ENCODE measurements at regions not wholly inside any gene's neighbourhood (a gene's known extent, or its start where the extent isn't known, plus 50 kb on each side); places are given as distances from the start of the nearest gene placed in this dataset.
"Not testable (repeated sequence)": the region's sequence is repeated elsewhere in the genome, so short reads cannot be mapped to it uniquely, and the experiment has no call there.

DNA sequence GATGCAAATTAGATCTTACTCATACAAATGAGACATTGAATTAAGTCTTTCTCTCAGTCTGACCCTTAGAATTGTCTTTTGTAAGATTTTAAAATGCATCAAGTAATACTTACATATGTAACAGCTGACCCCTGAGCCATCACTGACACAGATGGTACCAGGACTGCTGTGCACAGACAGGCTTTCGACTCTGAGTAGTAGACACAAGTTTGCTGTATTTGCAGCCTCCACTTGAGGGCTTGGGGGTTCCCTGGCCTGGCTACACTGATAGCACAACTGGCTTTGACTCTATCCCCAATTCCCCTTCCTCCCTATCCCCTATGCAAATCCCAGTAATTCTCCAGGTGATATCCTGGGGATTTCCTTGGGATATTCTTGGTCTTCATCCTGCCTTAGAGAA, 200.7 kb downstream of the RPIA start:
- no peak for TF ChIP-seq GATA1 (IDR thresholded peaks at IDR 0.05; ENCODE audit: low read depth, low read length)
- TF ChIP-seq POLR2A (IDR thresholded peaks at IDR 0.05; ENCODE audit: low read length): no peak

GRCh38 chr2:88892788-88893187, 201.3 kb downstream of the RPIA start:
- no peak for DNase-seq
- TF ChIP-seq GATA1 (IDR thresholded peaks at IDR 0.05; ENCODE audit: low read depth, low read length): no peak

More for the DNA sequence above, 200.7 kb downstream of the RPIA start:
- no peak for DNase-seq

- no peak for DNase-seq
- TF ChIP-seq POLR2A (IDR thresholded peaks at IDR 0.05; ENCODE audit: low read length): no peak
- TF ChIP-seq GATA1 (IDR thresholded peaks at IDR 0.05; ENCODE audit: low read depth, low read length): no peak
These were observed 205.5 kb downstream of the RPIA start for GRCh38 chr2:88896971-88897370.

DNA sequence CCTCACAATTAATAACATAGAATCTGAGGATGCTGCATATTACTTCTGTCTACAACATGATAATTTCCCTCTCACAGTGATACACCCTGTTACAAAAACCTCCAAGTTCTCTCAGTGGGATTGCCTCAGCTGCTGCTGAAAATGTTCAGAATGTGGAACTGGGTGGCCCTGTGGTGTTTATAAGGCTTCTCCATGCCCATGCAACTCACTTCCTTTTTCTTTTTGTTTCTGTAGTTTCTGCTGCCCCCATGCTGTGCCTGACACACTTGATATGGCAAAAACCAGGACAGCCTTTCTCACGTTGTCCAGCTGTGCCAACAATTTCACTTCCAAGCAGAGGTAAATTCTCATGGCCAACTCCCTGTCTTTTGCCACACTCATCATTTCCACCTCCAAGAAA, 206.2 kb downstream of the RPIA start:
- no peak for DNase-seq
- no peak for TF ChIP-seq GATA1 (IDR thresholded peaks at IDR 0.05; ENCODE audit: low read depth, low read length)
- TF ChIP-seq POLR2A (IDR thresholded peaks at IDR 0.05; ENCODE audit: low read length): no peak

GRCh38 chr2:88903749-88904353, 212.4 kb downstream of the RPIA start:
- no peak for TF ChIP-seq POLR2A (IDR thresholded peaks at IDR 0.05; ENCODE audit: low read length)
- TF ChIP-seq GATA1 (IDR thresholded peaks at IDR 0.05; ENCODE audit: low read depth, low read length): no peak
- peak; percentile 49 to 50 for DNase-seq

DNA sequence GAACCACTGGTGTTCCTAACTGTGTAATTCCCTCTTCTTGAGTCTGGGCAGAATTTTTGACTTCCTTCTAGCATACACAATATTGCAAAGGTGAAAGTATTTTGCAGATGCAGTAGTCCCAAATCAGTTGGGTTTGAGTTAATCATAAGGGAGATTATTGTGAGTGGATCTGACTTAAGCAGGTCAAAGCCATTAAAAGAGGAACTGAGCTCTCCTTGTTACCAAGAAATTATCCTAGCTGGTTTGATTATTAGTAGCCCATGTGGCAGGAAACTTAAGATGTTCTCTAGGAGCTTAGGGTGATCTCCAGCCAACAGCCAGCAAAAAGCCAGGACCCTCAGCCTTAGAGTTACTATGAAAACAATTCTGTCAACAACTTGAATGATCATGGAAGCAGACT, 221.8 kb downstream of the RPIA start:
- TF ChIP-seq GATA1 (IDR thresholded peaks at IDR 0.05; ENCODE audit: low read depth, low read length) (no peak), POLR2A (IDR thresholded peaks at IDR 0.05; ENCODE audit: low read length) (no peak)
- DNase-seq: no peak

DNA sequence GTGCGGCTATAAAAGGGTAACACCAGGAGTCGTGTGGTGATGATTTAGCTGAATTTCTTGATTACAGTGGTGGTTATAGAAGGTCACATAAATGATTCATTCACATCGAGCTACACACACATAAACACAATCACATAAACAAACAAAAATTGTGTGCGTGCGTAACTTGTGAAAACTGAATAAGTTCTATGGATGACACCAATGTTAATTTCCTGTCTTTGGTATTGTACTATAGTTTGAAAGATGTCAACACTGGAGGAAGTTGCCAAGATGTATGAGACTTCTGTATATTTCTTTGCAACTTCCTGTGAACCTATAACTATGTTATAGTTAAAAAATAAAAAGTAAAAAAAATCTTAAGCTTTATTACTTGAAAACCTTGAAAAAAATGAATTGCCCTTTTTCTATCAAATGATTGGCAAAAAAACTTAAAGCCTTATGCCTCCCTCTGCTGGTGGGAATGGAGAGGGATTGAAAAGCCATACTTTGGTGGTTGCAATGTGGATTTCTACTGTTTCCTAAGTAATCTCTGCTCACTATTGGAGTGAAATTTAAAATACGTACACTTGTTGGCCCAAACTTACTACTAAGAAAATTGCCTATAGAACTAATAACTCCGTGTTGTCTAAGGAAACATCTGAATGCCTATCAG, 227.7 kb downstream of the RPIA start:
- peak; percentile 24 to 46 for DNase-seq
- TF ChIP-seq POLR2A (IDR thresholded peaks at IDR 0.05; ENCODE audit: low read length) (no peak), GATA1 (IDR thresholded peaks at IDR 0.05; ENCODE audit: low read depth, low read length) (no peak)

- not testable (repeated sequence) for DNase-seq
These were observed 228.9 kb downstream of the RPIA start for GRCh38 chr2:88920399-88920798.

DNA sequence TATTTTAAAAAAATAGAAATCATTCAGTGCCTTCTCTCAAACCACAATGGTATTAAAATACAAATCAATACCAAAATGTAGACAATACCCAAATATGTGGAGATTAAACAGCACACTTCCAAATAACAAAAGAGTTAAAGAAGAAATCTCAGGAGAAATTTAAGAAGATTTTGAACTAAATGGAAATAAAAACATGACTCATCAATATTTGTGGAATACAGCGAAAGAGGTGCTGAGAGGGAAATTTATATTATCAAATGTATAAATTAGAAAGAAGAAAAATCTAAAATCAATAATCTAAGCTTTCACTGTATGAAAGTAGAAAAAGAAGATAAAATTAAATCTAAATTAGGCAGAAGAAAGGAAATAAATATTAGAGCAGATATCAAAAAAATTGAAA, 233.1 kb downstream of the RPIA start:
- TF ChIP-seq POLR2A (IDR thresholded peaks at IDR 0.05; ENCODE audit: low read length) (no peak), GATA1 (IDR thresholded peaks at IDR 0.05; ENCODE audit: low read depth, low read length) (no peak)
- DNase-seq: no peak

DNA sequence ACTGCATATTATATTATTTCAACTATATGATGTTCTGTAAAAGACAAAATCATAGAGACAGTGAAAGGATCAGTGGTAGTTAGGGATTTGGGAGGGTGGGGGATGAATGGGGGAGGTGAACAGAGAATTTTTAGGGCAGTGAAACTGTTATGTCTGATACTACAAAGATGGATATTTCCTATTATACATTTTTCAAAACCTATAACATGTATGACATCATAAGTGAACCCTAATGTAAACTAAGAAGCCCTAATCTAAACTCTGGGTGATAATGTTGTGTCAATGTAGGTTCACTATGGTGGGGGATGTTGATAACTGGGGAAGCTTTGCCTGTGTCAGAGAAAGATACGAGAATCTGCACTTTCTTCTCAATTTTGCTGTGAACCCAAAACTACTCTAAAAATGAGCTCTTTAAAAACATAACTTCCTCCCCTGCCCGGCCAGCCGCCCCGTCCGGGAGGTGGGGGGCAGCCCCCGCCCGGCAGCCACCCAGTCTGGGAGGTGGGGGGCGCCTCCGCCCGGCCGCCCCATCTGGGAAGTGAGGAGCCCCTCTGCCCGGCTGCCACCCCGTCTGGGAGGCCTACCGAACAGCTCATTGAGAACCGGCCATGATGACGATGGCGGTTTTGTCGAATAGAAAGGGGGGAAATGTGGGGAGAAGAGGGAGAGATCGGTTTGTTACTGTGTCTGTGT, 234.4 kb downstream of the RPIA start:
- TF ChIP-seq GATA1 (IDR thresholded peaks at IDR 0.05; ENCODE audit: low read depth, low read length) (no peak), POLR2A (IDR thresholded peaks at IDR 0.05; ENCODE audit: low read length) (no peak)

DNA sequence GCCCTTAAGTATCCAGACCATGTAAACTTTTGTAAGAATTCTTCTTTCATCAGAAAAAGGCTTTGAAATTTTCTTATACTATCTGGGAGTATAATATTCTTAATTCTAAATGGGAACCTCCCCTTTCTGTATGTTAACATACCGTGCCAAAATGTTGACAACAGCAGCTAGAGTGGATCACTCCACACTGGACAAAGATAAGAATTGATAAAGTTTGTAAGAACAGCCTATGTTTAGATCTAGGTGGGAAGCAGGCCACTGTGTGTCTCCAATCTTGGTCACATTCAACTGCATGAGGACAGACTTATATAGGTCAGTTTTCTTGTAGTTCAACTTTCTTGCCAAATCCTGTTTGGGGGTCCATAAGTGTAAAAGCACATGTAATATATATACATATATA, 235.7 kb downstream of the RPIA start:
- no peak for TF ChIP-seq GATA1 (IDR thresholded peaks at IDR 0.05; ENCODE audit: low read depth, low read length)
- TF ChIP-seq POLR2A (IDR thresholded peaks at IDR 0.05; ENCODE audit: low read length): no peak

More for the DNA sequence above, 234.4 kb downstream of the RPIA start:
- no peak for DNase-seq

DNA sequence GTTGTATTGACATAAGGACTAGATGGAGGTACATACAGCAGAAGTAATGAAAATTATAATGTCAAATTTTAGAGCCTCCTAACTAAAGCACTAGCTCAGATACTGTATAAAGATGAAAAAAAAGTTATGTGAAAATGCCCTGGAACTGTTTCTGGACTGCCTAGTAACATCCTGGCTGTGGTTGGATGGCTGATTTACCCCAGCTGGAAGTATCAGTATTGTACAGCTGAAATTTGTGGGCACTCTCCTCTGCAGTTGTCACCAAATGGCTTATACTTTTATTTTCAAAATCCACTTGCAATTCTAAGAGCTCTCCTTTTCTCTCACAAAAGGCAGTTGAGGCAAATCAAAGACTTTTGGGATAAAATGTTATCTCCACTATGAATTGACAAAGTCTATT, 239.2 kb downstream of the RPIA start:
- TF ChIP-seq GATA1 (IDR thresholded peaks at IDR 0.05; ENCODE audit: low read depth, low read length) (no peak), POLR2A (IDR thresholded peaks at IDR 0.05; ENCODE audit: low read length) (no peak)
- no peak for DNase-seq

More for the DNA sequence above, 235.7 kb downstream of the RPIA start:
- DNase-seq: no peak

DNA sequence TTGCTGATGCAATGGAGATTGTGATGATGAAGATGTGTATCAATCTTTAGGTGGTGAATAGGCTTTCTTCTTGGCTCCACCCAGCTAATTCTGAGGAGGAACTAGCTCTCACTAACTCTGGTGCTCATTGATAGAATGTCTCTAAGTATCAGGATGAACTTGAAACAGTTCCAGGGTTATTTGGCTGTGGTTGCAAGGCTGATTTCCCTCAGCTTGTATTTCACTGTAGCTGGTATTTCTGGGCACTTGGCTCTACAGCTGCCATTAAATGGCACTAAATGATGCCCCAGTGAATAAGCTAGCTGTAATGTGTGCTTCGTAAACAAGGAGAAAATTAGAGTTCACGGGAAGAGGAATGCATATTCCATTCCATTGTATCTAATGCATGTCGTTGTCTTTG, 241.2 kb downstream of the RPIA start:
- TF ChIP-seq POLR2A (IDR thresholded peaks at IDR 0.05; ENCODE audit: low read length) (no peak), GATA1 (IDR thresholded peaks at IDR 0.05; ENCODE audit: low read depth, low read length) (no peak)
- DNase-seq: no peak

GRCh38 chr2:88933091-88933490, 241.6 kb downstream of the RPIA start:
- TF ChIP-seq POLR2A (IDR thresholded peaks at IDR 0.05; ENCODE audit: low read length) (no peak), GATA1 (IDR thresholded peaks at IDR 0.05; ENCODE audit: low read depth, low read length) (no peak)
- DNase-seq: no peak

DNA sequence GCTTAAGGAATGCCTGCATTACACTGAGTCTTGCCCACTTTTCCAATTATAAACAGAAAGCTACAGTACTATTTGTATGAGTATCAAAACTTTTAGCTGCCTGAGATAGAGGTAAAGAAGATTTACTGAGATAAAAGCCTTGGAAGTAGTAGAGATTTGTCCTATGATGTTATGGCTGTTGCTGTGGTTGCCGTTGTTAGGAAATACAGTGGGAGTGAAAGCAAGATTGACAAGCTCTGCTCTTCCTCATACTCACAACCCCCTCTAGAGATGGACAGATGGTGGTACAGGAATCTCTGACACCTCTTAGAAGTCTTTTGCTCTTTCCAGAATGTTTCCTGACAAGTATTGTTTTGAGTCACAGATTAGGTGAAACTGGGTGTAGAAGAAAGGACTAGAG, 242.5 kb downstream of the RPIA start:
- TF ChIP-seq GATA1 (IDR thresholded peaks at IDR 0.05; ENCODE audit: low read depth, low read length): no peak
- TF ChIP-seq POLR2A (IDR thresholded peaks at IDR 0.05; ENCODE audit: low read length): no peak
- peak in 1 of 2 experiments; percentile 1 for DNase-seq

GRCh38 chr2:88941178-88941577, 249.7 kb downstream of the RPIA start:
- peak; percentile 14 to 20 for DNase-seq
